Endothelial cell (in vitro differentiated cells): ENCODE measurements at regions not wholly inside any gene's neighbourhood (a gene's known extent, or its start where the extent isn't known, plus 50 kb on each side); places are given as distances from the start of the nearest gene placed in this dataset.
A peak's percentile ranks its signal among the peaks of the same experiment; 100 is the strongest.

Experiments used
- DNase-seq: peaks from one replicate; pipeline ENCODE4 v3.0.0; 2021; ENCODE audit warnings: low spot score
- H3K27ac Mint-ChIP-seq: one replicate; pipeline ENCODE4 v1.8.0; 2021; ENCODE audit warnings: mixed read lengths, inconsistent platforms; ENCODE audit not compliant: unreplicated experiment
- H3K27me3 Mint-ChIP-seq: one replicate; pipeline ENCODE4 v1.8.0; 2021; ENCODE audit warnings: mild to moderate bottlenecking, moderate library complexity, mixed read lengths, inconsistent platforms; ENCODE audit not compliant: unreplicated experiment
- H3K36me3 Mint-ChIP-seq: one replicate; pipeline ENCODE4 v1.8.0; 2021; ENCODE audit warnings: mild to moderate bottlenecking, low read depth, mixed read lengths, inconsistent platforms; ENCODE audit not compliant: unreplicated experiment
- H3K4me1 Mint-ChIP-seq: one replicate; pipeline ENCODE4 v1.8.0; 2021; ENCODE audit warnings: mild to moderate bottlenecking, mixed read lengths, inconsistent platforms; ENCODE audit not compliant: unreplicated experiment
- H3K4me3 Mint-ChIP-seq: one replicate; pipeline ENCODE4 v1.8.0; 2021; ENCODE audit warnings: mild to moderate bottlenecking, mixed read lengths, inconsistent platforms; ENCODE audit not compliant: unreplicated experiment
- H3K9me3 Mint-ChIP-seq: one replicate; pipeline ENCODE4 v1.8.0; 2021; ENCODE audit warnings: mixed read lengths, inconsistent platforms; ENCODE audit not compliant: unreplicated experiment
- CTCF ChIP-seq: fragments of 200-600 bp; sonication (generic); IDR thresholded peaks from one replicate; pipeline ENCODE4 v1.5.0; 2021; ENCODE audit warnings: antibody characterized with exemption; ENCODE audit not compliant: unreplicated experiment

GRCh38 chr2:236748801-236749200 is 179.2 kb downstream of the ACKR3 start:
- DNase-seq, result no peak
- no peak for TF ChIP-seq CTCF
- Mint-ChIP-seq H3K27ac (no peak overlapping the region), H3K9me3 (no peaks in the 10 kb centered on the region), H3K36me3 (peaks cover 3% of the 10 kb centered on the region), H3K27me3 (no peaks in the 10 kb centered on the region), H3K4me1 (peaks cover 45% of the 10 kb centered on the region), H3K4me3 (no peak overlapping the region)

GRCh38 chr2:236749346-236749745 is 179.7 kb downstream of the ACKR3 start:
- peaks cover 44% of the 10 kb centered on the region for H3K4me1 Mint-ChIP-seq

GRCh38 chr2:236752096-236752495 is 182.5 kb downstream of the ACKR3 start:
- peaks cover 3% of the 10 kb centered on the region for H3K36me3 Mint-ChIP-seq
- no peak overlapping the region for H3K4me3 Mint-ChIP-seq
- no peaks in the 10 kb centered on the region for H3K27me3 Mint-ChIP-seq
- H3K9me3 Mint-ChIP-seq, result no peaks in the 10 kb centered on the region
- DNase-seq, result no peak
- TF ChIP-seq CTCF, result no peak
- H3K27ac Mint-ChIP-seq, result no peak overlapping the region
- peaks cover 36% of the 10 kb centered on the region for H3K4me1 Mint-ChIP-seq

More at GRCh38 chr2:236749346-236749745, 179.7 kb downstream of the ACKR3 start:
- peaks cover 3% of the 10 kb centered on the region for H3K36me3 Mint-ChIP-seq
- peak overlapping the region; percentile 43 for H3K4me3 Mint-ChIP-seq
- no peaks in the 10 kb centered on the region for H3K9me3 Mint-ChIP-seq
- no peak for TF ChIP-seq CTCF
- peak overlapping the region; percentile 93 for H3K27ac Mint-ChIP-seq
- no peak for DNase-seq
- H3K27me3 Mint-ChIP-seq, result no peaks in the 10 kb centered on the region

GRCh38 chr2:236753606-236754270 is 184.1 kb downstream of the ACKR3 start:
- Mint-ChIP-seq H3K27ac (no peak overlapping the region), H3K4me3 (no peak overlapping the region), H3K4me1 (peaks cover 27% of the 10 kb centered on the region), H3K27me3 (no peaks in the 10 kb centered on the region), H3K9me3 (no peaks in the 10 kb centered on the region), H3K36me3 (peaks cover 3% of the 10 kb centered on the region)
- no peak for DNase-seq
- no peak for TF ChIP-seq CTCF

GRCh38 chr2:236754271-236754944 is 184.8 kb downstream of the ACKR3 start:
- no peak overlapping the region for H3K27ac Mint-ChIP-seq
- peaks cover 20% of the 10 kb centered on the region for H3K4me1 Mint-ChIP-seq
- H3K36me3 Mint-ChIP-seq, result peaks cover under 1% of the 10 kb centered on the region
- H3K27me3 Mint-ChIP-seq, result no peaks in the 10 kb centered on the region
- H3K9me3 Mint-ChIP-seq, result no peaks in the 10 kb centered on the region
- no peak for DNase-seq
- TF ChIP-seq CTCF, result no peak
- H3K4me3 Mint-ChIP-seq, result no peak overlapping the region
